Forelimb muscle (tissue), 1 donor: ENCODE measurements at regions not wholly inside any gene's neighbourhood (a gene's known extent, or its start where the extent isn't known, plus 50 kb on each side); places are given as distances from the start of the nearest gene placed in this dataset.
"Not testable (repeated sequence)": the region's sequence is repeated elsewhere in the genome, so short reads cannot be mapped to it uniquely, and the experiment has no call there.

Experiments used
- DNase-seq: peaks from one replicate; pipeline ENCODE4 v3.0.0-alpha.2; 2013; ENCODE audit warnings: low read depth

DNA sequence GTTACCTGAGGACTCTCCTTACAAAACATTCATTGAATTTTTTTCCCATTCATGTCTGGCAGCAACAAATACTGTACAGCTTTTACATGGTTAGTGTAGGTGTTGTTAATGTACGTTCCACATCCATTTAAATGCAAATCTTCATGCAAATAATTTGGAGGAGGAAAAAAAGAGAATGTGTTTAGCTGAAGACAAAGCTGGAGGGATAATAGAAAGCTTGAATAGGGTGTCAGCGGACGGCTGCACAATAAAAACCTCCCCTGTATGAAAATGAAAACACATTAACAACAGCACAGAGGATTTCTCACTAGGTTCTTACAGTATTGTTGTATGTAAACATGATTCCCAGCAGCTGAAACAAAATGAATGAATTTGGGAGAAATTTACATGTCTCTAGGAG is 231.5 kb downstream of the ZNF608 start:
- DNase-seq: no peak

DNA sequence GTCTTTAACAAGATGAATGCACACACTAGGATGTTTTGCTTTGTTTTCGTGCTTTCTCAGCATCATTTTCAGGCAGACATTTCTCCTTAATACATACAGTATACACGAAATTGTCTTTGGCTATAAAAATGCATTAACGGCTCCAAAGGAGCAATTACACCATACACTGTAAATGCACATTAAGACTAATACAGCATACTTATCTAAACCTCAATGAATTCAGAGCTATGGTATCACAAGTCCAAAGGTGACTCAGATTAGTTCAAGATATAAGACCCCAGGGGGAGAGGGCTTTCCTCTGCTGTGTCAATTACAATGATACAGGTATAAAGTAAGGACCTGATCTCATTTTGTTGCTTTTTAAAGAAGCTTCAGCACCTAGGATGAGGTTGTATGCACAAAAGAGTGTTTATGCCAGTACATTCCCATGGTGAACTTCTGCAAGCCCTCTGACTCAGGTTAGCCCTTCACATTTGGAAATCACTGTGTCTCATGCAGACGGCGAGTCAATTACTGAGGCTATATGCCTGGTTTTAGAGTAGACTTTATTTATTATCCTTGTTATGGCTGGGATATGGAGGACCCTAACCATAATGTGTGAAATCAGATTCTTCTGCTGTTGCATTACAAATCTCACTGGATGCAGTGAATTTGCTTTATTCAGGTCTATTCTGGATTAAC is 233.3 kb downstream of the ZNF608 start:
- DNase-seq: no peak

DNA sequence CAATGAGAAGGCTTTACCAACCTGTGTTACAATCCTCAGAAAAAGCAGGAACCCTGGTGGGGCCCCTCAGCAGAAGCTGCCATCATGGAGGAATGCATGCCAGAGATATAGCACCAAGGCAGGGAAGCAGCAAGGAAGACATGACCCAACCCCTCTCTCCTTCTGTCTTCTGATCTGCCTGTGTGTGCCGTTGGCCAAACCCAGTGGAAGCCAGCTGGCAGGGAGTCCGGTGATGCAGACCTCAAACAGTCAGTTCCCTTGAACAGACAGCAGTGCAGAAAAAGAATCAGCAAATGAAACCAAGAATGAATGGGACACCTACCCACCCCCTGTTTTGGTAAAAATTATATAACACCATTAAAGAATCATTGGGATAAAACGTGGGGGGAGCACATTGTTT is 234.2 kb downstream of the ZNF608 start:
- no peak for DNase-seq

DNA sequence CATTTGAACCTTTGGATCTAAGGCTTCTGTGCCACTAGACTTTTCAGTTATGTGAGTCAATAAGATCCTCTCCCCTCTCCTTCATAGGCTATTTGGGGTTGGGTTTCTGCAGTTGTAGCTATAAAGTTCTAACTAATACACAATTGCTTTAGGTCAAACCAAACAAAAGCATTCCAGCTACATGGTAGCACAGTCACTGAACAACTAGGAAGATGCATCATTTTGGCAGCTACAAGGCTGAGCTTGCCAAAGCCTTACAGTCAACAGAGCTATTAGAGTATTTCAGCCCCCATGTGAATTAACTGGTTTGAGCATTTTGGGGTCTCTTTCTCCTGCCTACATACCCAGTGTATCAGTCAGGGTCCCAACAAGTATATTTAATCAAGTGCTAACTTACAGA is 234.6 kb downstream of the ZNF608 start:
- no peak for DNase-seq

DNA sequence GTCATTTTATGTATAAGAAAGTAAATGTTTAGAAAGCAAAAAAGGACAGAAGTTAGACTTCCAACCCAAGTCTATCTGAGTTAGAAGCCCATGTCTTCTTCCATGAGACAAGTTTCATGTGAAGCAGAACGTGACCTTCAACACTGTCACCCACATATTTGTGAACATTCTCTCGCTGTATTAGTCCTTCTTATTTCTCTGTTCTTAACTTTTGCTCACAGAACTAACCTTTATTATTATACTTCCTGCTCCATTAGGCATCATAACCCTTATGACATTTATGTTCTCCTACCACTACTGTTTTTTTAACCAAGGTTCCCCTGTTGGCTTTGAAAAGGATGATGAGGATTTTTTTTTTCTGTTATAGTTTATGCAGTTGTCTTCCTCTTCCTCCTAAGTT is 238.8 kb downstream of the ZNF608 start:
- no peak for DNase-seq

DNA sequence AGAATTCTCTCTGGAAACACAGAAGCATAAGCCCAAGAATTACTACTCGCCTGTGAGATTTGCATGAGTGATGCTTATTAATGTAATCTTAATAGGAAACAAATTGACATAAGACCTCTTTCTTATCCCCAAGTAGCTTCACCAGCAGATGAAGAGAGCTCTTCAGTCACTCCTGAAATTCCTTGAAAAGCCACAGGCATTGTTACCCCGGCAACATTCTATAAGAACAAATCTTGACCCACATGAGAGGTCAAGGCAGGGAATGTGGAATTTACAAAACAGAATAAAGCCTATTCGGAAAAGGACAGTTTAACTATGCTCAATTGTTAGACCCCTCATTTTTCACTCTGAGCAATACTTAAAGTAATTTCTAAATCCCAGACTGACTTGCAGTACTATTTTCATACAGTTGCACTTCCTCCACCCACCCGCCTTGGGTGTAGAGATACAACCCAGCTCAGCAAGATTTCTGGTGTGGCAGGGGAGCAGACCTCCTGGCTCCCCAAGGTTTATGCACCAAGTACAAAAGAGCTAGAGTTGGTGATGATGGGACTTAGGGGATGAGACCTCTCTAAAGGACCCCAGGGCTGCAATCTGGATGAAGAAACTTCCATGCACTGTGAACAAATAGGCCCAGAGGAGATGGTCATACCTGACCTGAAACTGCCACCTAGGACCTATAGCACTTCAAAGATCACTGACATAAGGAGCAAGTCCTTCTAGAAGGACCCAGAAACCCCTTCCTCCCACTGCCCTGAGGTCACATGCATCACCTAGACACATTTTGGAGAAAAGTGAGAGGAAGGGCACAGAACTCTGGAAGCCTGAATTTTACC is 242.1 kb downstream of the ZNF608 start:
- DNase-seq: no peak

DNA sequence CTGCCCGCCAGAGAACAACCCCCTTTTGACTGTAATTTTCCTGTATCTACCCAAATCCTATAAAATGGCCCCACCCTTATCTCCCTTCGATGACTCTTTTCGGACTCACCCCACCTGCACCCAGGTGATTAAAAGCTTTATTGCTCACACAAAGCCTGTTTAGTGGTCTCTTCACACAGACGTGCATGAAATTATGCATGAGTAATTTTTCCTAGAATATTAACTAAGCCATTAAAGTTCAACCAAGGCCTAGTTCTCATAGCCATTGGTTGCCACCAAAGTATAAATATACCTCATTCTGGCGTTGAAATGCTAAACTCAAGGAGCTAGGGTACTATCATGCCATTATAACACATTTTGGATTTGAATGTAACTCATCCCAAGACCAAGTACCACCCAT is 243.9 kb downstream of the ZNF608 start:
- no peak for DNase-seq

DNA sequence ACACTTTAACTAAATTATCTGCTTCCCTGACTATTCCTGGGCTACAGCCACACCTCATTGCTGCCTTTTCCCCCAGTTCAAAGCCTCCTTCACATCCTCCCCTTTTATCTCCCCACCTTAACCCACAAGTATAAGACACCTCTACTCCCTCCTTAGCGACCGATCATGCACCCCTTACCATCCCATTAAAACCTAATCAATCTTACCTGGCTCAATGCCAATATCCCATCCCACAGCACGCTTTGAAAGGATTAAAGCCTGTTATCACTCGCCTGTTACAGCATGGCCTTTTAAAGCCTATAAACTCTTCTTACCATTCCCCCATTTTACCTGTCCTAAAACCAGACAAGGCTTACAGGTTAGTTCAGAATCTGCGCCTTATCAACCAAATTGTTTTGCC is 246.6 kb downstream of the ZNF608 start:
- DNase-seq: not testable (repeated sequence)

DNA sequence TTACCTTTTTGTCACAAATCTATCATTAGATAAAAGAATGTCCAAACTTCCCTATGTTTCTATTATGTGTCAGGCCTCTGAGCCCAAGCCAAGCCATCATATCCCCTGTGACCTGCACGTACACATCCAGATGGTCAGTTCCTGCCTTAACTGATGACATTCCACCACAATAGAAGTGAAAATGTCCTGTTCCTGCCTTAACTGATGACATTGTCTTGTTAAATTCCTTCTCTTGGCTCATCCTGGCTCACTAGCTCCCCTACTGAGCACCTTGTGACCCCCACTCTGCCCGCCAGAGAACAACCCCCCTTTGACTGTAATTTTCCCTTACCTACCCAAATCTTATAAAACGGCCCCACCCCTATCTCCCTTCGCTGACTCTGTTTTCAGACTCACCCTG is 249.5 kb downstream of the ZNF608 start:
- DNase-seq: not testable (repeated sequence)

DNA sequence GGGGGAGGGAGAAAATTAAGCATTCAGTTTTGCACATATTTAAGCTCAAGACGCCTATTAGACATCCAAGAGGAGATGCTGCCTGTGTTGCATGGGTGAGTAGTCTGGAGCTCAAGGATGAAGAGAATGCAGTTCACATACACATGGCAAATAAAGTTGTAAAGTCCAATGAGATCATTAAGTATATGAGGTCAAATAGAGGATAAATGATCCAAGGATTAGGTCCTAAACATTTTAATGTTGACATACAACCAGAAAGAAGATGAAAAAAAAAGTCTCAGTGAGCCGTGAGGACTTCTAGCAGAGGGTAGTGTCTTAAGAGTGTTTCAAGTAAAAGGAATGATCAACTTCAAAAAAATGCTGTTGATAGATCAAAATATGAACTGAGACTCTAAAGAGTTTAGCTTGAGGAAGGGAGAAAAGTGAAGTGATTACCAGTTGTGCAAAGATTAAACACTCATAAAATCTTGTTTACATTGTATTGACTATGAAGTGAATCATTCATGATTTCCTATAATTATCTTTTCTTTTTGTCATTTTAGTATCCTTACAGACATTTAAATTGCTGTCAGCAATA is 251.8 kb downstream of the ZNF608 start:
- no peak for DNase-seq

DNA sequence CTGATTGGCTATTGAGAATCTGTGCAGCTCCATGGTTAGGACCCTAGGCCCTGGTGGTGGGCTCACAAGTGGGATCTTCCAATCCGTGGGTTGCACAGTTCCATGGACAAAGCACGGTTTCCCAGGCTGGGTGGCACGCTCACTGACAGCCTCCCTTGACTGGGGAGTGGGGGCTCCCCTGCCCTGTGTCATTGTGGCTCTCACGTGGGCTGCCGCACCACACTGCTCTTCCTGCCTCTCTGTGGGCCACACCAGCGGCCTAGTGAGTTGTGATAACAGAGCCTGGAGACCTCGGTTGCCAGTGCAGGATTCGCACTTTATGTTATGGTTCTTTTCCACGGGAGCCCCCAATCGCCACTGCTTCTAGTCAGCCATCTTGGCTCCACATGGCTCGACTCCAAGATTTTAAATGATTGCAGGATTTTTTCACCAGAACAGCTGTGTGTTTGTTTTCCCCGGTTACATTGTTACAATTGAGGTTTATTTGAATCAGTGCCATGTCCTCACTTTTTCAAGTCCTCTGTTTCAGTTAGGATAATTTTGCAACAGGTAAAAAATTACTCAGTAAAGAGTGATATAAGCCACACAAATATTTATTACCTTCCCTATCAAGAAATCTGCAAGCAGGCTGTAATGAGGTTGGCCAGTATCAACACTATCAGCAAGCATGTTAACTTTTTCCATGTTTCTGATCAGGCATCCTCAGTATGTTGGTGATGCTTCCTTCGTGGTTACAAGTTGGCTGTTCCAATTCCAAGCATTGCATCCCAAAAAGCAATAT is 253.8 kb downstream of the ZNF608 start:
- no peak for DNase-seq

DNA sequence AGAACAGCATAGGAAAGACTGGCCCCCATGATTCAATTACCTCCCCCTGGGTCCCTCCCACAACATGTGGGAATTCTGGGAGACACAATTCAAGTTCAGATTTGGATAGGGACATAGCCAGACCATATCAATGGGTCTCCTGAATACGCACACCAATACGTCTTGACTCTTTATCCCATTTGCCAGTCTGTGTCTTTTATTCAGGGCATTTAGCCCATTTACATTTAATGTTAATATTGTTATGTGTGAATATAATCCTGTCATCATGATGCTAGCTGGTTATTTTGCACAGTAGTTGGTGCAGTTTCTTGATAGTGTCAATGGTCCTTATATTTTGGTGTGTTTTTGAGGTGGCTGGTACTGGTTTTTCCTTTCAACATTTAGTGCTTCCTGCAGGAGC is 256.1 kb downstream of the ZNF608 start:
- not testable (repeated sequence) for DNase-seq

DNA sequence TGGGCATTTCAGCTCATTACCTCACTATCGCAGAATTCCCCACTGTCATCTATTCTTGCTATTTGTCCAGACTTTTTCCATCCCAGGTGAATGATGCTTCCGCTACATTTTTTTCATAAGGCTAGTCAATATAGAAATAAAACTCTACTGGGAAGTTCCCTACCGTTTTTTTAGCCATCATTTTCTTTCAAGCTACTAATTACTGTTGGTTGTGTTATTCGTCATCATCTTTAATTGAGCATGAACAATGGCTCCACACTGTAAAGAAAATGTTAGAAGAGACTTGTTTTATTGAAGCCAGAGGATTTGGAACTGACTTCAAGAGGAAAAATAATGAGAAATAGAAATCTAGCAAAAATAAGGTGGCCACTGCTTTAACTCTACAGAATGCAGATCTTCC is 265.0 kb downstream of the ZNF608 start:
- no peak for DNase-seq

DNA sequence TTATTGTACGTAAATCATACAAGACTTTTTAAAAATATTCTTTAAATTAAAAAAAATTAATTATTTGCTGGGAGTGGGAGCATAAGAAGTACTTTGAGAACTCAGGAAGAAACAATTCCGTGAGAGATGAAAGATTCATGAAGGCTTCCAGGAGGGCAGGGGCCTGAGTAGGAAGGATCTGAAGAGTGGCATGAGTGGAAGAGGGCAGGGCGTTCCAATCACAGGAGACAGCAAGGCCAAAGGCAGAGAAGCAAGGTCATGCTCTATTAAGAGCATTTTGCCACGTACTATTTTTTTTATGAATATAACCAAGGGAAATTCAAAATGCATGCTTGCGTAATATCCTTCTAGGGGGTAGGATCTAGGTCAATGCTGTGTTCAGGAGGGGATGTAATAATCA is 265.5 kb downstream of the ZNF608 start:
- no peak for DNase-seq

DNA sequence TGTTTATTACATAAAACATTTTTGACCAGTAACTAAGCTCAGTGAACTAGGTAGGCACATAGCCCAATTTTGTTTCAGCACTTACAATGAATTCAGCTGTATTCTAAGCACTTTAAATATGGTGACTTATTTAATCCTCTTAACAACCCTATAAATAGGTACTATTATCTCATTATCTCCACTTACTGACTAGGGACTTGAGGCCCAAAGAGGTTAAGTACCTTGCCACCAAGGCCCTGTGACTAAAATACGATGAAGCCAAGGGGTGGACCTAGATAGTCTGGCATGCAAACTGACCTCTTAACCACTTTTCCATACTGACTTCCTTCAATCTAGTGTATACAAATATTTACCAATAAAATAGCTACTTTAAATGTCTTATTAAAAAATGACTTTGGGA is 266.4 kb downstream of the ZNF608 start:
- DNase-seq: no peak

DNA sequence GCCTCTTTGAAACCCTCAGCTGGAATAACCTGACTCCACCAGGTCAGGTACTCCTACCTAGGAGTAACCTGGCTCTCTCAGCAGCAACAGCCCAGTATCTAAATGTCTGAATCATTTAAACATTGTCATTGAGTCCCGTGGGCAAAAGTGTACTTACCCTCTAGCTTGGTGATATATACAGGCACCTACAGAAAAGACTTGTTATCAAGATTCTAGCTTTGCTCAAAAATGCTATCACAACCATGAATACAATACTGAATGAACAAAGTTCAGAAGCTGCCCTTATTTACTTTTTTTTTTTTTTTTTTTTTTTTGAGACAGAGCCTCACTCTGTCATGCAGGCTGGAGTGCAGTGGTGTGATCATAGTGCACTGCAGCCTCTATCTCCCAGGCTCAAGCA is 268.2 kb downstream of the ZNF608 start:
- DNase-seq: no peak

DNA sequence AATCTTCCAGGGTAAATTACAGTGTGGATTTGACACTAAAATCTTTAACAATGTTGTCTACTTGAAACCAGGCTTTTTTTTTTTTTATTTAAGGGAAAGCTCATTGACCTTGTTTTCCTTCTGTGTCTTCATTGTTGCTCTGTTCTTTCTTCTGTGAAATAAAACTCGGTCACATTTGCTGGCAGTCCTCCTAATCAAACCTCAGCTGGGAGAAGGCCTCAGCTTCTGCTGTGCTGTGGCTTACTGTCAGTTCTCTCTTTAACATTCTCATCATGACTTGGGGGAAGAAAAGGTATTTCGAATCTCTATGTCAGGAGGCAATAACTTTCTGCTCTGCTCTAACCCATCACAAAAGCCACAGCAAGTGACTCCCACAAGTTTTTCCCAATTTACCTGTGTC is 268.9 kb downstream of the ZNF608 start:
- DNase-seq: no peak

DNA sequence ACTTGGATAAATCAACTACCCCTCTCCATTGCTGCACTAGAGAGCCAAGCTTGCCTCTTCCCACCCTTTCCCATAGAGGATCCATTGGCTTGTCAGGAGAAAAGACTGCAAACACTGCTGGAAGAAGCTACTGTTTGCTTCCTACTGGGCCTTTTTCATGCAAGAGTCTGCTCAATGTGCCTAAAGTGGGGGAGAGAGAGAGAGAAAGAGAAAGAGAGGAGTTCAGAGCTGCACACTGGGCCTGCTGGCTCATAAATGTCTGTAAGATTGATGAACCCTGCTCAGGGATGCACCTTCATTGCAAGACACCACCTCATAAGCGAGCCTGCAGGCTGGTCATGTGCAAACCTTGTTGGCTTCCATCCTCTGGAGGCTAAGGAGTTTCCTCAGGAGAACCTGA is 269.4 kb downstream of the ZNF608 start:
- DNase-seq: no peak

DNA sequence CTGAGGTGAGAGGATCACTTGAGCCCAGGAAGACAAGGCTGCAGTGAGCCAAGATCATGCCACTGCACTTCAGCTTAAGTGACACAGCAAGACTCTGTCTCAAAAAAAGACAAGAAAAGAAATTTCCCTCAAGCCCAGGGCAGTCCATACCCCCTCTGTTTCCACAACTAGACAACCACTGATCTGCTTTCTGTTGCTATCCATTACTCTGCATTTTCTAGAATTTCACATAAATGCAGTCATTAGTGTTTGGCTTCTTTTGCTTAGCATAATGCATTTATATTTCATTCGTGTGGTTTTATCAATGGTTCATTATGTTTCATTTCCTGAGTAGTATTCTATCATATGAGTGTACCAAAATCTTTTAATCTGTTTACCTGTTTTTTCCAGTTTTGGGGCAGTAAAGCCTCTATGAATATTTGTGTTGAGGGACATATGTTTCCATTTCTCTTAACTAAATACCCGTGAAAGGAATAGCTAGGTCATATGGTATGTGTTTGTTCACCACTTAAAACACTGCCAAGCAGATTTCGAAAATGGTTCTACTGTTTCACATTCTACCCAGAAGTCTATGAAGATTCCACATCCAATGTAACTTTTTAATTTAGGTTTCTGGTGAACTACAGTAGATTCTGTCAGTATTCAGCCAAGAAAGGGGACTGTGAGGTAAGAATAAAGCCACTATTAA is 271.8 kb downstream of the ZNF608 start:
- DNase-seq: no peak

DNA sequence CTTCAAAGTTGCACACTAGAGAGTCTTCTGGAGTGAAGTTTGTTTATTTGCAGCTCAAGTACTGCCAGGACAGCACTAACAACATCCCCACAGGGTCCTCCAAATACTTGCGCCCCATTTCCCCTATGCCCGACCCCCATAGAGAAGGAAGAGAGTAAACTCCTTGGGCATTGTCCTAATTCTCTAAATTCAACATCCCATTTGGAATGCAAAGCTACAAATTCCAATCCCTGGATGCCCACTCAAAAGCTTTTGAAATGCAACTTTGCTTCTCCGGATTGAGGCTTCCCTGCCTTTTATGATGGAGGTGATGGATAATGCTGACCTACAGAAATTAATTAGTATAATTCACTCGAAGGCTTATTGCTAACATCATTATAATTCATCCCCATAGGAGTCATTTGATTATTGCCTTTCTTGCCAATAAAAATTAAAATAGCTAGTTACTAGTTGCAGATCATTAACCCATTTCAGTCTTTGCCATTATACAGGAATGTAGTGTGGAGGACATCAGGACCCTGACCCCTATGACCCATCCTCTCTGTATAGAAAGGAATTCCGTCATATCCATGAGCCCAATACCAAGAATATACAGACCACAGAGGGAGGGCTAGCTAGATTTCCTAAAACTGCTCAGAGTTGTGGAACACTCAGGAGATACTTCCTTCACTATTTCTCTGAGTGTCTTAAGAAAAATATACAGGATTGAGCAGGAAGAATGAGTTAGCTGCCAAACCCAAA is 277.6 kb downstream of the ZNF608 start:
- no peak for DNase-seq

DNA sequence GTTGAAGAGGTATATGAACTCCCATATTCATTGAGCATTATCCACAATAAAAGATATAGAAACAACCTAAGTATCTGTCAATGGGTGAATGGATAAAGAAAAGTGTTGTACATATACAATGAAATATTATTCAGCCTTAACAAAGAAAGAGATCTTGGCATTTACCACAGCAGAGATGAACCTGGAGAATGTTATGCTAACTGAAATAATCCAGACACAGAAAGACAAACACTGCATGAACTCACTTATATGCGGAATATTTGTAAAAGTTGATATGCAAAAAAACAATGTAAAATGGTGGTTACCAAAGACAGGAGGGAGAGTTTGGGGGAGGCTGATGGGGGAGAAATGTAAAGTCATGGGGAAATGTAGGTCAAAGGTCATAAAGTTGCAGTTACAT is 278.7 kb downstream of the ZNF608 start:
- DNase-seq: no peak
